Coronary artery (tissue), 2 donors: ENCODE measurements at regions not wholly inside any gene's neighbourhood (a gene's known extent, or its start where the extent isn't known, plus 50 kb on each side); places are given as distances from the start of the nearest gene placed in this dataset.

Source experiments
- DNase-seq: peaks from one replicate; pipeline ENCODE4 v3.0.0-alpha.2; 2017; ENCODE audit warnings: low spot score
- H3K27ac ChIP-seq, 2 donors: fragments of 200-600 bp; sonication (generic); one replicate each; pipeline ENCODE4 v1.5.1; 2016 to 2019
- H3K4me3 ChIP-seq: fragments of 200-600 bp; sonication (generic); 2 replicates; pipeline ENCODE4 v1.5.1; 2016; ENCODE audit warnings: mild to moderate bottlenecking, moderate library complexity
- TF ChIP-seq, protein P1 (sequence below): fragments of 200-600 bp; sonication (generic); IDR thresholded peaks from one replicate; pipeline ENCODE4 v1.5.1; 2019; ENCODE audit warnings: antibody characterized with exemption

DNA sequence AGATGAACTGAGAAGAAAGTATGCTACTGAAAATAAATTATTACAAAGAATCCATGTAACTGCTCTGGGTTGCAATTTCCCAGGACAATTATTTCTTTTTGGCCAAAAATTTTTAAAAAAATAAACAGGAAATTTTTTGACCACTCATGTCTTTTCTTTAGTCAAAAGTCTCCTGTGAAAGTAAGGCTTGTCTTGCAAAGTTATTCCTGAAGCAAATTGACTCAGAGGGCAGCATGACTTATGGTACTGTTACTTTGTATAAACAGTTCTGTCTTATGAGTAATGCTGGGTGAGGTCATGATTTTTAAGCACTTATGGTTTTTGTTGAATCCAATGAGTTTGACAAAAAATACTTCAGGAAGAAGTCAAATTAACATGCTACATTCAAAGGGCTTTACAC is 292.8 kb upstream of the ARSJ start:
- no peak for DNase-seq
- Histone ChIP-seq H3K27ac (peak overlapping the region; percentile 34 to 36), H3K4me3 (no peak overlapping the region)
- TF ChIP-seq, protein P1, sequence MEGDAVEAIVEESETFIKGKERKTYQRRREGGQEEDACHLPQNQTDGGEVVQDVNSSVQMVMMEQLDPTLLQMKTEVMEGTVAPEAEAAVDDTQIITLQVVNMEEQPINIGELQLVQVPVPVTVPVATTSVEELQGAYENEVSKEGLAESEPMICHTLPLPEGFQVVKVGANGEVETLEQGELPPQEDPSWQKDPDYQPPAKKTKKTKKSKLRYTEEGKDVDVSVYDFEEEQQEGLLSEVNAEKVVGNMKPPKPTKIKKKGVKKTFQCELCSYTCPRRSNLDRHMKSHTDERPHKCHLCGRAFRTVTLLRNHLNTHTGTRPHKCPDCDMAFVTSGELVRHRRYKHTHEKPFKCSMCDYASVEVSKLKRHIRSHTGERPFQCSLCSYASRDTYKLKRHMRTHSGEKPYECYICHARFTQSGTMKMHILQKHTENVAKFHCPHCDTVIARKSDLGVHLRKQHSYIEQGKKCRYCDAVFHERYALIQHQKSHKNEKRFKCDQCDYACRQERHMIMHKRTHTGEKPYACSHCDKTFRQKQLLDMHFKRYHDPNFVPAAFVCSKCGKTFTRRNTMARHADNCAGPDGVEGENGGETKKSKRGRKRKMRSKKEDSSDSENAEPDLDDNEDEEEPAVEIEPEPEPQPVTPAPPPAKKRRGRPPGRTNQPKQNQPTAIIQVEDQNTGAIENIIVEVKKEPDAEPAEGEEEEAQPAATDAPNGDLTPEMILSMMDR, result no peak

- H3K4me3 ChIP-seq, result no peak overlapping the region
- TF ChIP-seq, protein P1, result no peak
- DNase-seq, result no peak
- H3K27ac ChIP-seq, result no peak overlapping the region
Measured at GRCh38 chr4:114273238-114273637, 293.8 kb upstream of the ARSJ start.

DNA sequence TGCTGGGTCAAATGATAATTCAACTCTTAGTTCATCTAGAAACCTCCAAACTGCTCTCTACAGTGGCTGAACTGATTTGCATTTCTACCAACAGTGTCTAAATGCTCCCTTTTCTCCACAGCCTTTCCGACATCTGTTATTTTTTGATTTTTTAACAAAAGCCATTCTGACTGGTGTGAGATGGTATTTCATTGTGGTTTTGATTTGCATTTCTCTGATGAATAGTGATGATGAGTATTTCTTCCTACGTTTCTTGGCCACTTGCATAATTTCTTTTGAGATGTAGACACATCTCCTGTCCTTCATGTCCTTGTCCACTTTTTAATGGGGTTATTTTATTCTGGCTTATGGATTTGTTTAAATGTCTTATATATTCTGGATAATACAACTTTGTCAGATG is 298.2 kb upstream of the ARSJ start:
- H3K27ac ChIP-seq, result no peak overlapping the region
- TF ChIP-seq, protein P1, result no peak
- no peak for DNase-seq
- no peak overlapping the region for H3K4me3 ChIP-seq

DNA sequence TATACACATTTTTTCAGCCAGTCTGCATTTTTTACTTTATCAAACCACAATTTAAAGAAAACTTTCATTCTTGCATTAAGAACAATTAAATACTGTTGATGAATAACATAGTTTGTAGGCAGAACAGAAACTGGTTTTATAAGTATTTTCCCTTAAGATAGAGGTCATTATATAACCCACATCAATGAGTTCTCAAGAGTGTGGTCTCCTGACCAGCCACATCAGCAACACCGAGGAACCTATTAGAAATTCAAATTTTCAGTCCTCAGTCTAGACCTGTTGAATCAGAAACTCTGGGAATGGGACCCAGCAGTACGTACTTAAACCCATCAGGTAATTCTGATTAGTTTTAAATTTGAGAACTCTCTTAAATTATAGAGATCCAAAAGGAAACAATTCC is 299.6 kb upstream of the ARSJ start:
- no peak overlapping the region for H3K4me3 ChIP-seq
- no peak for DNase-seq
- no peak overlapping the region for H3K27ac ChIP-seq
- TF ChIP-seq, protein P1, result no peak

DNA sequence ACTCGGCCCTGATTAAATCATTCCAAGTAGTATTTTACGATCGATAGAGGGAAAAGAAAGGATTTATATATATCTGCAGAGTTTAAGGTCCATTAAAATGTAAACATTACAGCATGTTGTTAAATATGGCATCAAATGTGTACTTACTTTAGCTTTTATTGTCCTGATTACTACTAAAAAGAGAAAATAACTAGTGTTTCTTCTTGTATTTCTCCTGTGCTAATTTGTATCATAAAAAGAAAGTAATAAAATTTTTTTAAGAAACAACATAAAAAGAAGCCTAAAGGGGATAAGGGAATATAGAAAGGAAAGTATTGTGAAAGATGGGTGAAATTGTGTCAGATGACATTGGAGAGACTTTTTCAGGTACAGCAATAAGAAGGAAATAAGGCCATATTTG is 300.3 kb upstream of the ARSJ start:
- DNase-seq, result no peak
- Histone ChIP-seq H3K4me3 (no peak overlapping the region), H3K27ac (no peak overlapping the region)
- TF ChIP-seq, protein P1, result no peak

- TF ChIP-seq, protein P1, result no peak
- no peak for DNase-seq
- Histone ChIP-seq H3K27ac (no peak overlapping the region), H3K4me3 (no peak overlapping the region)
Measured at GRCh38 chr4:114280645-114281044, 301.2 kb upstream of the ARSJ start.

DNA sequence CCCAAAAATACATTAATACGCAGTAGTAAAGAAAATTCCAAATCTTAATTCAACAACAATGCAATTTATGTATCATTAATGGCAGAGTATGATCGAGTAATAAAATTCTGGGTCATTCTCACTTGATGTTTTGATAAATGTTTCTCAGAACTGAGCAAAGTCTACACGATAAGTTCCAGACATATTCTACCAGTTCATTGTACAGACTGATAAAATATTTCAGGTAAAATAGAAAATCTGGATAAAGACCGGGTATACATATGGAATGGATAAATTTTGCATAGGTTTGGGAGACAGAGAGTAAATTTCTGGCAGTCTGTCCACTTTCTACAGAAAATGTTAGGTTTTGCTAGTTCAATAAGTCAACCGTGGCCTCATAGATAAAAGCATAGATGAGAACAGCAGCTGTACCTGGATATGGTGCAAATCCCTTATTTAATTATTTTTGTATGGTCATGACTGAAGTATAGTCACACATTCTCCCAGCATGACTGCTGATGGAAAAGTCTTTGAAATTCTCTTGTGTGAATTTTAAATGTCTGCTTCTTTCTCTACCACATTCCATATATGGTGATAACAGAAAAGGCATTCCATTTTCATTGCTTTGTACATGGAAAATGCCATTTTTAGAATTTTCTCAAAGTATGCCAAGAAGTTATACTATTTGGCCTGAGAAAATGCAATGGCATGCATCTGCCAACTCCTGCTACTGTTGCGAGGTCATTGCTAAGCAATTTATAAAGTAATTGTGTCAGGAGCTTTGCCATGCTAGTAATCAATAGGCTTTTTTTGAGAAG is 301.9 kb upstream of the ARSJ start:
- DNase-seq, result no peak
- H3K4me3 ChIP-seq, result no peak overlapping the region
- peak overlapping the region; percentile 28 to 79 for H3K27ac ChIP-seq
- TF ChIP-seq, protein P1, result no peak
